ENCODE measurements at regions not wholly inside any gene's neighbourhood (a gene's known extent, or its start where the extent isn't known, plus 50 kb on each side); places are given as distances from the start of the nearest gene placed in this dataset.

- Histone ChIP-seq H3K4me2 (ENCODE audit: low read length) (no peak overlapping the region), H3F3A (ENCODE audit: control insufficient read depth, insufficient read depth) (no peaks in the 10 kb centered on the region), H3K9me3 (ENCODE audit: control insufficient read depth, insufficient read depth, low read length) (no peaks in the 10 kb centered on the region), H3K4me1 (ENCODE audit: control insufficient read depth, low read length) (no peaks in the 10 kb centered on the region), H3K36me3 (ENCODE audit: control insufficient read depth, low read length) (no peaks in the 10 kb centered on the region), H3K27me3 (ENCODE audit: control insufficient read depth, low read length) (no peaks in the 10 kb centered on the region), H4K20me1 (ENCODE audit: control insufficient read depth, insufficient read depth, low read depth, low read length) (no peaks in the 10 kb centered on the region), H3K4me3 (ENCODE audit: low read length) (no peak overlapping the region), H3K79me2 (ENCODE audit: control insufficient read depth, low read length) (no peaks in the 10 kb centered on the region), H3K27ac (ENCODE audit: low read depth, low read length) (no peak overlapping the region), H3K9me2 (replicated peaks; ENCODE audit: control insufficient read depth, low read length) (no peaks in the 10 kb centered on the region)
- TF ChIP-seq CTCF (IDR thresholded peaks at IDR 0.05; ENCODE audit: low read depth, low read length, poor library complexity, severe bottlenecking) (no peak), EZH2phosphoT487 (IDR thresholded peaks at IDR 0.05; ENCODE audit: borderline replicate concordance, low read length) (no peak)
Observed at GRCh38 chrX:38973322-38973721, 172.1 kb downstream of the MID1IP1 start.

- no peak overlapping the region for H3K4me2 ChIP-seq (ENCODE audit: low read length)
- no peaks in the 10 kb centered on the region for H3K9me2 ChIP-seq (replicated peaks; ENCODE audit: control insufficient read depth, low read length)
- H3K27ac ChIP-seq (ENCODE audit: low read depth, low read length) = no peak overlapping the region
- H3K4me3 ChIP-seq (ENCODE audit: low read length) = no peak overlapping the region
- TF ChIP-seq EZH2phosphoT487 (IDR thresholded peaks at IDR 0.05; ENCODE audit: borderline replicate concordance, low read length) (no peak), CTCF (IDR thresholded peaks at IDR 0.05; ENCODE audit: low read depth, low read length, poor library complexity, severe bottlenecking) (no peak)
- no peaks in the 10 kb centered on the region for H3K79me2 ChIP-seq (ENCODE audit: control insufficient read depth, low read length)
- H3K9me3 ChIP-seq (ENCODE audit: control insufficient read depth, insufficient read depth, low read length) = no peaks in the 10 kb centered on the region
- no peaks in the 10 kb centered on the region for H3K36me3 ChIP-seq (ENCODE audit: control insufficient read depth, low read length)
- no peaks in the 10 kb centered on the region for H3K4me1 ChIP-seq (ENCODE audit: control insufficient read depth, low read length)
- H3F3A ChIP-seq (ENCODE audit: control insufficient read depth, insufficient read depth) = no peaks in the 10 kb centered on the region
- H3K27me3 ChIP-seq (ENCODE audit: control insufficient read depth, low read length) = no peaks in the 10 kb centered on the region
- H4K20me1 ChIP-seq (ENCODE audit: control insufficient read depth, insufficient read depth, low read depth, low read length) = no peaks in the 10 kb centered on the region
Observed at GRCh38 chrX:38974542-38974941, 173.3 kb downstream of the MID1IP1 start.

- H3K4me1 ChIP-seq (ENCODE audit: control insufficient read depth, low read length) = no peaks in the 10 kb centered on the region
- no peak overlapping the region for H3K4me2 ChIP-seq (ENCODE audit: low read length)
- H3K4me3 ChIP-seq (ENCODE audit: low read length) = no peak overlapping the region
- no peaks in the 10 kb centered on the region for H3K27me3 ChIP-seq (ENCODE audit: control insufficient read depth, low read length)
- no peaks in the 10 kb centered on the region for H3K36me3 ChIP-seq (ENCODE audit: control insufficient read depth, low read length)
- H3K79me2 ChIP-seq (ENCODE audit: control insufficient read depth, low read length) = no peaks in the 10 kb centered on the region
- H3K9me3 ChIP-seq (ENCODE audit: control insufficient read depth, insufficient read depth, low read length) = no peaks in the 10 kb centered on the region
- no peaks in the 10 kb centered on the region for H3K9me2 ChIP-seq (replicated peaks; ENCODE audit: control insufficient read depth, low read length)
- H3K27ac ChIP-seq (ENCODE audit: low read depth, low read length) = no peak overlapping the region
- TF ChIP-seq CTCF (IDR thresholded peaks at IDR 0.05; ENCODE audit: low read depth, low read length, poor library complexity, severe bottlenecking) (no peak), EZH2phosphoT487 (IDR thresholded peaks at IDR 0.05; ENCODE audit: borderline replicate concordance, low read length) (no peak)
- H3F3A ChIP-seq (ENCODE audit: control insufficient read depth, insufficient read depth) = no peaks in the 10 kb centered on the region
- no peaks in the 10 kb centered on the region for H4K20me1 ChIP-seq (ENCODE audit: control insufficient read depth, insufficient read depth, low read depth, low read length)
Observed at GRCh38 chrX:38975368-38975942, 174.2 kb downstream of the MID1IP1 start.

All from DOHH2 (cell line).